WTC11 (cell line): ENCODE measurements at regions not wholly inside any gene's neighbourhood (a gene's known extent, or its start where the extent isn't known, plus 50 kb on each side); places are given as distances from the start of the nearest gene placed in this dataset.

ENCODE experiments used
- CREB1 ChIP-seq: sonication (generic); formaldehyde crosslinking; IDR thresholded peaks from 2 replicates; pipeline ENCODE4 v1.8.0; 2023; ENCODE audit warnings: mild to moderate bottlenecking, missing genetic modification reagents
- CTCF ChIP-seq: fragments of 200-600 bp; IDR thresholded peaks from 2 replicates; pipeline ENCODE4 v1.8.0; 2022; ENCODE audit warnings: antibody characterized with exemption
- ELF4 ChIP-seq: sonication (generic); formaldehyde crosslinking; IDR thresholded peaks from 2 replicates; pipeline ENCODE4 v1.8.1; 2022; ENCODE audit warnings: low read depth, mild to moderate bottlenecking, moderate library complexity, missing genetic modification reagents
- NFE2L1 ChIP-seq: sonication (generic); formaldehyde crosslinking; IDR thresholded peaks from 2 replicates; pipeline ENCODE4 v1.8.1; 2023; ENCODE audit warnings: missing genetic modification reagents
- SP1 ChIP-seq: sonication (generic); formaldehyde crosslinking; conservative IDR thresholded peaks from 2 replicates; pipeline ENCODE4 v1.8.1; 2022; ENCODE audit warnings: missing genetic modification reagents
- USF2 ChIP-seq: sonication (generic); formaldehyde crosslinking; IDR thresholded peaks from 2 replicates; pipeline ENCODE4 v1.8.1; 2023; ENCODE audit warnings: mild to moderate bottlenecking, missing genetic modification reagents, moderate library complexity

GRCh38 chr11:80066291-80066690 is 625.5 kb upstream of the TENM4 start:
- no peak for TF ChIP-seq CTCF
- TF ChIP-seq ELF4 (CRISPR knock-in tag) = no peak
- no peak for TF ChIP-seq SP1 (CRISPR knock-in tag)
- no peak for TF ChIP-seq USF2
- TF ChIP-seq NFE2L1 (CRISPR knock-in tag) = no peak
- no peak for TF ChIP-seq CREB1 (CRISPR knock-in tag)
